ENCODE measurements at regions not wholly inside any gene's neighbourhood (a gene's known extent, or its start where the extent isn't known, plus 50 kb on each side); places are given as distances from the start of the nearest gene placed in this dataset.

DNA sequence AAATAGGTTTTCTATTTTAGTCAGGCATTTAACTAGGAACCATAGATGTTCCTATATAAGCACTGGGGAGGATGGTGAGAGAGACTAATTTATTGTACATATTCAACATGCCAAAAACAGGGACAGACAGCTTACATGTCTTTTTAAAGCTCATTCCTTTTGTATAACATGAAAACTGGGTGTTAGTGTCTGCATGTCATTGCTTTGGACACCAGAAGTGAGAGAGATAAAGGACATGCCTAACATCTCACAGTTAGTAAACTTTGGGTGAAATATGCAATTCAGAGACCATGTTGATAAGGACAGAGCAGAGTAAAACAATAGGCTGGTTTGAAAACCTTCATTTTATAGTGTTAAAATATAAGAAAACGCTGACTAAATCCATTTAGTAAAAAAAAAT, 860.0 kb upstream of the LCORL start:
- ATAC-seq (ENCODE audit: insufficient number of reproducible peaks, low FRiP score, low read depth) = no peak
- TF ChIP-seq CTCF (IDR thresholded peaks at IDR 0.05) = no peak

DNA sequence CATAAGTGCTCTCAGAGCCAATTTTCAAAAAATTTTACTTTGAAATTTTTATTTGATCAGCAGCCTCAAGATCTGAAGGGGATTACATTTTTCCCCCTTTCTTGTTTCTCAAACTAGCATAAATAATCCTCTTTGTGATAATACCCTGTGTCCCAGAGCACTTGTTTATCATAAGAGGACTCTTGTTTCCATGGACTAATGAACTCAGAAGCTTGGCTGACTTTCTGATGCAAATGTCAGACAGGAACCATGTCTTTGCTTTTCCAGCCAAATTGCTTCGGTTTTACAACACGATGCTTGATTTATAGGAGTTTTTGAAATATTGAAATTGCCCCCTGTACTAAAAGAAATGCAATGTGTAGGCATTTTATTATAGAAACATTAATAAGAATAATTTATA, 859.3 kb upstream of the LCORL start:
- Histone ChIP-seq H3K27me3 (replicated peaks; ENCODE audit: insufficient read depth) (no peaks in the 10 kb centered on the region), H3K27ac (no peak overlapping the region), H3K4me3 (no peak overlapping the region), H3K4me1 (ENCODE audit: control insufficient read depth in 1 of 2, low read depth in 2 of 2) (no peaks in the 10 kb centered on the region), H3K9me3 (no peaks in the 10 kb centered on the region), H3K36me3 (no peaks in the 10 kb centered on the region)
- ATAC-seq (ENCODE audit: insufficient number of reproducible peaks, low FRiP score, low read depth) (no peak), DNase-seq (ENCODE audit: low spot score) (no peak)
- TF ChIP-seq CTCF (IDR thresholded peaks at IDR 0.05) = no peak

More for the DNA sequence above, 860.0 kb upstream of the LCORL start:
- no peaks in the 10 kb centered on the region for H3K36me3 ChIP-seq
- no peaks in the 10 kb centered on the region for H3K9me3 ChIP-seq
- H3K4me3 ChIP-seq = no peak overlapping the region
- no peaks in the 10 kb centered on the region for H3K27me3 ChIP-seq (replicated peaks; ENCODE audit: insufficient read depth)
- no peaks in the 10 kb centered on the region for H3K4me1 ChIP-seq (ENCODE audit: control insufficient read depth in 1 of 2, low read depth in 2 of 2)
- no peak overlapping the region for H3K27ac ChIP-seq
- DNase-seq (ENCODE audit: low spot score) = no peak

DNA sequence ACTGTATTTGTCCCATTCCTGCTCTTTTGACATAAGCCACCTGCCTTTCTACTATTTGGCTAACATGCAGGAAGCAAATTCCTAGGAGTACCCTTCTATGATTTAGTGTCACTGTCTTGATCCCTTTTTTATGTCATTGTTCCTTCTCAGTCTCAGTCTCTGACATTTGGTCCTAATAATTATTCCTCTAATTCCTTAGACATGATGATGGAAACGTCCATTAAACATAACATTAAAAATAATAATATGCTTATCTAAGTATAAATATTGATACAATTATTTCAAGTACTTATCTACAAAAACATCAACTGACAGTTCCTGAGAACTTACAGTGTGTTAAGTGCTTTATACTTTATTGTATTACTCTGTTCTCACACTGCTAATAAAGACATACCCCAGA, 857.0 kb upstream of the LCORL start:
- H3K27me3 ChIP-seq (replicated peaks; ENCODE audit: insufficient read depth) = no peaks in the 10 kb centered on the region
- no peak for DNase-seq (ENCODE audit: low spot score)

DNA sequence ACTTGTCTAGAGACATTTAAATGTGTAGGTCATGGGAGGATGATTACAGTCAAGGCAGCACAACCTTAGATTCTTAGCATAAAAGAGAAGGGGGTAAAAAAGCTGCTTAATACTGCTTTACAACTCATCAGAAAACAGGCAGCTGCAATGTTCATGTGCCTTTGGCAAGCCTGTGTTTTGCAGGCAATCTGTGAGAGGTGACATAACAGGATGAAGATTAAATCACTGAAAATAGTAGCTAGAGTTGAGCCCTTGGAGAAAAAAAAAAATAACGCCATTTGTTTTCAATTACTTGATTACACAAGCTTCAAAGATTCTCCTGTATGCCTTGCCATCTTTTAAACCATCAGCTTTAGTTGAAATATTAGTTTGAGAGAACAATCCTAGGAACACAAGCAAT, 847.6 kb upstream of the LCORL start:
- Histone ChIP-seq H3K9me3 (no peaks in the 10 kb centered on the region), H3K27ac (no peak overlapping the region), H3K27me3 (replicated peaks; ENCODE audit: insufficient read depth) (no peaks in the 10 kb centered on the region), H3K36me3 (no peaks in the 10 kb centered on the region), H3K4me1 (ENCODE audit: control insufficient read depth in 1 of 2, low read depth in 2 of 2) (no peaks in the 10 kb centered on the region), H3K4me3 (no peak overlapping the region)
- DNase-seq (ENCODE audit: low spot score) (no peak), ATAC-seq (ENCODE audit: insufficient number of reproducible peaks, low FRiP score, low read depth) (no peak)
- no peak for TF ChIP-seq CTCF (IDR thresholded peaks at IDR 0.05)

More for the DNA sequence above, 857.0 kb upstream of the LCORL start:
- no peaks in the 10 kb centered on the region for H3K36me3 ChIP-seq
- H3K4me3 ChIP-seq = no peak overlapping the region
- H3K27ac ChIP-seq = no peak overlapping the region
- ATAC-seq (ENCODE audit: insufficient number of reproducible peaks, low FRiP score, low read depth) = no peak
- no peak for TF ChIP-seq CTCF (IDR thresholded peaks at IDR 0.05)
- no peaks in the 10 kb centered on the region for H3K9me3 ChIP-seq
- no peaks in the 10 kb centered on the region for H3K4me1 ChIP-seq (ENCODE audit: control insufficient read depth in 1 of 2, low read depth in 2 of 2)

GRCh38 chr4:18860836-18861530, 839.4 kb upstream of the LCORL start:
- no peak for ATAC-seq (ENCODE audit: insufficient number of reproducible peaks, low FRiP score, low read depth)
- H3K27me3 ChIP-seq (replicated peaks; ENCODE audit: insufficient read depth) = no peaks in the 10 kb centered on the region
- H3K36me3 ChIP-seq = no peaks in the 10 kb centered on the region
- no peak for TF ChIP-seq CTCF (IDR thresholded peaks at IDR 0.05)
- H3K4me3 ChIP-seq = no peak overlapping the region
- H3K4me1 ChIP-seq (ENCODE audit: control insufficient read depth in 1 of 2, low read depth in 2 of 2) = no peaks in the 10 kb centered on the region
- no peak overlapping the region for H3K27ac ChIP-seq
- no peak for DNase-seq (ENCODE audit: low spot score)
- no peaks in the 10 kb centered on the region for H3K9me3 ChIP-seq
